ENCODE measurements at regions not wholly inside any gene's neighbourhood (a gene's known extent, or its start where the extent isn't known, plus 50 kb on each side); places are given as distances from the start of the nearest gene placed in this dataset.

GRCh38 chr18:24659827-24660720 is 199.6 kb downstream of the HRH4 start:
- no peaks in the 10 kb centered on the region for H3K9me3 Mint-ChIP-seq
- H3K4me1 Mint-ChIP-seq (ENCODE audit: low read depth): peaks cover 16% of the 10 kb centered on the region
- DNase-seq: peak; percentile 35
- no peaks in the 10 kb centered on the region for H3K36me3 Mint-ChIP-seq (ENCODE audit: low read depth)
- no peaks in the 10 kb centered on the region for H3K27me3 Mint-ChIP-seq
- H3K4me3 Mint-ChIP-seq: peak overlapping the region; percentile 69
- H3K27ac Mint-ChIP-seq: peak overlapping the region; percentile 57

- peaks cover 16% of the 10 kb centered on the region for H3K4me1 Mint-ChIP-seq (ENCODE audit: low read depth)
- H3K27me3 Mint-ChIP-seq: no peaks in the 10 kb centered on the region
- DNase-seq: no peak
- H3K36me3 Mint-ChIP-seq (ENCODE audit: low read depth): no peaks in the 10 kb centered on the region
- no peak overlapping the region for H3K27ac Mint-ChIP-seq
- H3K9me3 Mint-ChIP-seq: no peaks in the 10 kb centered on the region
- no peak overlapping the region for H3K4me3 Mint-ChIP-seq
Measured at GRCh38 chr18:24660956-24661355, 200.5 kb downstream of the HRH4 start.

GRCh38 chr18:24662412-24662821 is 202.0 kb downstream of the HRH4 start:
- H3K27me3 Mint-ChIP-seq: no peaks in the 10 kb centered on the region
- no peaks in the 10 kb centered on the region for H3K36me3 Mint-ChIP-seq (ENCODE audit: low read depth)
- no peak overlapping the region for H3K27ac Mint-ChIP-seq
- no peak for DNase-seq
- no peaks in the 10 kb centered on the region for H3K9me3 Mint-ChIP-seq
- peaks cover 16% of the 10 kb centered on the region for H3K4me1 Mint-ChIP-seq (ENCODE audit: low read depth)
- H3K4me3 Mint-ChIP-seq: no peak overlapping the region

- H3K9me3 Mint-ChIP-seq: no peaks in the 10 kb centered on the region
- H3K4me3 Mint-ChIP-seq: no peak overlapping the region
- no peaks in the 10 kb centered on the region for H3K27me3 Mint-ChIP-seq
- peaks cover 16% of the 10 kb centered on the region for H3K4me1 Mint-ChIP-seq (ENCODE audit: low read depth)
- H3K27ac Mint-ChIP-seq: no peak overlapping the region
- H3K36me3 Mint-ChIP-seq (ENCODE audit: low read depth): no peaks in the 10 kb centered on the region
- DNase-seq: no peak
Measured at GRCh38 chr18:24663026-24663425, 202.6 kb downstream of the HRH4 start.

- peaks cover 13% of the 10 kb centered on the region for H3K27me3 Mint-ChIP-seq
- no peak overlapping the region for H3K27ac Mint-ChIP-seq
- H3K4me3 Mint-ChIP-seq: no peak overlapping the region
- H3K9me3 Mint-ChIP-seq: no peaks in the 10 kb centered on the region
- H3K36me3 Mint-ChIP-seq (ENCODE audit: low read depth): no peaks in the 10 kb centered on the region
- peaks cover 3% of the 10 kb centered on the region for H3K4me1 Mint-ChIP-seq (ENCODE audit: low read depth)
- no peak for DNase-seq
Measured at GRCh38 chr18:24669015-24669414, 208.6 kb downstream of the HRH4 start.

GRCh38 chr18:24669502-24669901 is 209.1 kb downstream of the HRH4 start:
- no peaks in the 10 kb centered on the region for H3K36me3 Mint-ChIP-seq (ENCODE audit: low read depth)
- H3K27ac Mint-ChIP-seq: no peak overlapping the region
- H3K4me3 Mint-ChIP-seq: no peak overlapping the region
- peaks cover 8% of the 10 kb centered on the region for H3K4me1 Mint-ChIP-seq (ENCODE audit: low read depth)
- H3K9me3 Mint-ChIP-seq: no peaks in the 10 kb centered on the region
- no peak for DNase-seq
- H3K27me3 Mint-ChIP-seq: peaks cover 13% of the 10 kb centered on the region

- Mint-ChIP-seq H3K4me1 (ENCODE audit: low read depth) (peaks cover 9% of the 10 kb centered on the region), H3K36me3 (ENCODE audit: low read depth) (no peaks in the 10 kb centered on the region), H3K27ac (no peak overlapping the region), H3K4me3 (no peak overlapping the region), H3K27me3 (peaks cover 21% of the 10 kb centered on the region), H3K9me3 (no peaks in the 10 kb centered on the region)
- DNase-seq: no peak
Measured at GRCh38 chr18:24672165-24672941, 211.9 kb downstream of the HRH4 start.

GRCh38 chr18:24674200-24674599 is 213.8 kb downstream of the HRH4 start:
- Mint-ChIP-seq H3K27ac (peak overlapping the region; percentile 78), H3K4me1 (ENCODE audit: low read depth) (peaks cover 9% of the 10 kb centered on the region), H3K9me3 (no peaks in the 10 kb centered on the region), H3K27me3 (peaks cover 28% of the 10 kb centered on the region), H3K36me3 (ENCODE audit: low read depth) (no peaks in the 10 kb centered on the region), H3K4me3 (no peak overlapping the region)
- no peak for DNase-seq

GRCh38 chr18:24674605-24675004 is 214.2 kb downstream of the HRH4 start:
- no peak for DNase-seq

GRCh38 chr18:24677011-24677410 is 216.6 kb downstream of the HRH4 start:
- no peak overlapping the region for H3K27ac Mint-ChIP-seq
- no peaks in the 10 kb centered on the region for H3K36me3 Mint-ChIP-seq (ENCODE audit: low read depth)
- peaks cover 9% of the 10 kb centered on the region for H3K4me1 Mint-ChIP-seq (ENCODE audit: low read depth)
- no peak overlapping the region for H3K4me3 Mint-ChIP-seq
- no peaks in the 10 kb centered on the region for H3K9me3 Mint-ChIP-seq
- H3K27me3 Mint-ChIP-seq: peaks cover 34% of the 10 kb centered on the region
- DNase-seq: no peak

More at GRCh38 chr18:24674605-24675004, 214.2 kb downstream of the HRH4 start:
- peak overlapping the region; percentile 78 for H3K27ac Mint-ChIP-seq
- H3K36me3 Mint-ChIP-seq (ENCODE audit: low read depth): no peaks in the 10 kb centered on the region
- peaks cover 29% of the 10 kb centered on the region for H3K27me3 Mint-ChIP-seq
- no peaks in the 10 kb centered on the region for H3K9me3 Mint-ChIP-seq
- peaks cover 9% of the 10 kb centered on the region for H3K4me1 Mint-ChIP-seq (ENCODE audit: low read depth)
- no peak overlapping the region for H3K4me3 Mint-ChIP-seq

GRCh38 chr18:24678107-24678506 is 217.7 kb downstream of the HRH4 start:
- Mint-ChIP-seq H3K4me3 (no peak overlapping the region), H3K36me3 (ENCODE audit: low read depth) (no peaks in the 10 kb centered on the region), H3K4me1 (ENCODE audit: low read depth) (peaks cover 9% of the 10 kb centered on the region), H3K27ac (no peak overlapping the region), H3K9me3 (no peaks in the 10 kb centered on the region), H3K27me3 (peaks cover 31% of the 10 kb centered on the region)
- DNase-seq: no peak

- H3K27me3 Mint-ChIP-seq: peaks cover 26% of the 10 kb centered on the region
- no peak overlapping the region for H3K27ac Mint-ChIP-seq
- H3K36me3 Mint-ChIP-seq (ENCODE audit: low read depth): no peaks in the 10 kb centered on the region
- no peaks in the 10 kb centered on the region for H3K9me3 Mint-ChIP-seq
- H3K4me1 Mint-ChIP-seq (ENCODE audit: low read depth): peaks cover 9% of the 10 kb centered on the region
- no peak for DNase-seq
- no peak overlapping the region for H3K4me3 Mint-ChIP-seq
Measured at GRCh38 chr18:24678626-24679025, 218.2 kb downstream of the HRH4 start.

- Mint-ChIP-seq H3K4me3 (no peak overlapping the region), H3K9me3 (no peaks in the 10 kb centered on the region), H3K36me3 (ENCODE audit: low read depth) (no peaks in the 10 kb centered on the region), H3K4me1 (ENCODE audit: low read depth) (peaks cover 5% of the 10 kb centered on the region), H3K27me3 (peaks cover 24% of the 10 kb centered on the region), H3K27ac (no peak overlapping the region)
- DNase-seq: no peak
Measured at GRCh38 chr18:24679062-24679461, 218.6 kb downstream of the HRH4 start.

GRCh38 chr18:24683925-24684324 is 223.5 kb downstream of the HRH4 start:
- H3K27me3 Mint-ChIP-seq: peaks cover 13% of the 10 kb centered on the region
- no peaks in the 10 kb centered on the region for H3K36me3 Mint-ChIP-seq (ENCODE audit: low read depth)
- H3K4me1 Mint-ChIP-seq (ENCODE audit: low read depth): no peaks in the 10 kb centered on the region
- DNase-seq: no peak
- H3K9me3 Mint-ChIP-seq: no peaks in the 10 kb centered on the region
- H3K27ac Mint-ChIP-seq: no peak overlapping the region
- no peak overlapping the region for H3K4me3 Mint-ChIP-seq
